ENCODE measurements at regions not wholly inside any gene's neighbourhood (a gene's known extent, or its start where the extent isn't known, plus 50 kb on each side); places are given as distances from the start of the nearest gene placed in this dataset.

- DNase-seq, result no peak
Observed at GRCh38 chr14:98935921-98936320, 336.1 kb downstream of the BCL11B start.

DNA sequence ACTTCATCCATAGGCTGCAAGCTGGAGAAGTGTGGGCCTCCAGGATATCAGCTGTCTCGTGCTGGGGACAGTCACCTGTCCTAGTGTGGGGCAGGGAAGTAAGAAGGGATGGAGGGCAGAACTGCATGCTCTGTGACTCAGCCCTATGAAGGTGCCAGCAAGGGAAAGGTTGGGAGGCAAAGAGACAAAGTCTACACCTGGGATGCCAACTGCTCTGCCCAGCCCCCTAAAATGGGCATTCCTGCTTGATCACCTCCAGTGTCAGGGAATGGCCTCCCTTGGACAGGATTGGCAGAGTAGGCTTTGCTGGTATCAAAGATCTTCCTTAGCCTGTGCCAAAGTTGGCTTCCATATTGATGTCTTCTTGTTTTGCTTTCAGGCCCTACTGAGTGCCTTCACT lies 335.0 kb downstream of the BCL11B start:
- no peak for DNase-seq

DNA sequence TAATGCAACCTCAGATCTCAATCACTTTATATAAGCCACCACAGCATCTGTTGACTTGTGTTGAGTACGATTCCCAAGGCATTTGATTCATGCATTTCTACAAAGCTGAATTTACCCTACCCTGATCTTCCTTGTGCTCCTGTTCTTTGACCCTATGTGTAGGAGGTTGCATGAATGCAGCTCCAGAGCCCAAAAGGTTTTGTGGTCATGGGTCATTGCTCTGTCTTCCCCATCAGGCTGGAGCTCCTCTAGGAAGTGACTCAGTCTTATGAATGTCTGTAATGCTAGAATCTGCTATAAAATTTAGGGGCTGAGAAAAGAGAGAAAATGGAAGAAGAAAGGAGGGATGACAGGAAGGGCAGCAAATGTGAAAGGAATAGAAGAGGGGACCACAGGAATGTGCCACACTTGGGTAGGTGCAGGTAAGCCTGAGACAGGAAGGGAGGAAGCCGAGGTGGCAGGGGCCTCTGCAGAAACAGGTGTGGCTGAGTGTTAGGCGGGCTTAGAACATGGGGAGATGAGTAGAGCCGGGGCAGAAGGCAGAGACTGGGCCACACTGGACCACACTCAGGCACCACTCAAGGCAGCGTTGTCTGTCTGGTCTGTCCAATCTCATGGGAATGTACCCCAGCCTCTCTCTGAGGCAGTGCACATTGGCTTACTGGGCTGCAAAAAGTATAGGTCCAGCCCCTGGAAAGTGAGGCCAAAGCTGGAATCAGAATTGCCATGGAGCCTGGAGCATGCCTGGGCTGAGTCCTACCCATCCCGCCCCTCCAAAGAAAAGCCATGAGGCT lies 334.1 kb downstream of the BCL11B start:
- DNase-seq, result no peak

- no peak for DNase-seq
Observed at GRCh38 chr14:98940693-98941437, 331.1 kb downstream of the BCL11B start.

GRCh38 chr14:98941481-98941880 lies 330.5 kb downstream of the BCL11B start:
- no peak for DNase-seq

DNA sequence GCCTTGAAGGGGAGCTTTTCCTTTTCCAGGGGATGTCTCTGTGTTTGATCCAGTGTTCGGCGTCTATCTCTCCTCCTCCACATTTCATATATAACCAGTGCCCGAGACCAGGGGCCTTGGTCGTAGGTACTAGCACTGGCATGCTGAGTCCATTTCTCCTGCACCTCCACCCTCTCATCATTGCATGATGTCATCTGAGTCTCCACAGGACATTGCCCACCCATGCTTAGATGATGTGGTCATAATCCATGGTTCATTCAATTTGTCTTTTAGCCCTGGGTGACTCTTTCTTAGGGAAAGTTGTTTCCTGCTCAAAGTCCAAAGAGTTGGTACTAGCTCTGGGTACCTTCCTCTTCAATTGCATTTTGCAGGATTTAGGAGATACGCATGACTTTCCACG lies 328.1 kb downstream of the BCL11B start:
- no peak for DNase-seq

DNA sequence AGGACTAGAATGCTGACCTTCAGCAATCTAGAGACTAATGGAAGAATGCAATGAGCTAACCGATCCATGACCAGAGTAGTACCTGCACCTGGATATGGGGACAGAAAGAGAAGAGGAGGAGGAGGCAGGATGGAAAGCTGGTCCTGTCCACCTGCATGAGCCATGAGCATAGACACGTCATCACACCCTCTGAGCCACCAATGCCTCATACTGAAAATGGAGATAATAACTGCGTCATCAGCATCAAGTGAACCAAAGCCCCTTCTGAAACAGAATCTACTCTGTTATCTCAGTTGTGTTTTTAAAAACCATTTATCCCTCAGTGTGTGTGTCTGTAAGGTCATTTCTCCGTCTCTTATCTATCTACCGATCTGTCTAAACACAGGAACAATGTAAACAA lies 327.0 kb downstream of the BCL11B start:
- DNase-seq, result no peak

DNA sequence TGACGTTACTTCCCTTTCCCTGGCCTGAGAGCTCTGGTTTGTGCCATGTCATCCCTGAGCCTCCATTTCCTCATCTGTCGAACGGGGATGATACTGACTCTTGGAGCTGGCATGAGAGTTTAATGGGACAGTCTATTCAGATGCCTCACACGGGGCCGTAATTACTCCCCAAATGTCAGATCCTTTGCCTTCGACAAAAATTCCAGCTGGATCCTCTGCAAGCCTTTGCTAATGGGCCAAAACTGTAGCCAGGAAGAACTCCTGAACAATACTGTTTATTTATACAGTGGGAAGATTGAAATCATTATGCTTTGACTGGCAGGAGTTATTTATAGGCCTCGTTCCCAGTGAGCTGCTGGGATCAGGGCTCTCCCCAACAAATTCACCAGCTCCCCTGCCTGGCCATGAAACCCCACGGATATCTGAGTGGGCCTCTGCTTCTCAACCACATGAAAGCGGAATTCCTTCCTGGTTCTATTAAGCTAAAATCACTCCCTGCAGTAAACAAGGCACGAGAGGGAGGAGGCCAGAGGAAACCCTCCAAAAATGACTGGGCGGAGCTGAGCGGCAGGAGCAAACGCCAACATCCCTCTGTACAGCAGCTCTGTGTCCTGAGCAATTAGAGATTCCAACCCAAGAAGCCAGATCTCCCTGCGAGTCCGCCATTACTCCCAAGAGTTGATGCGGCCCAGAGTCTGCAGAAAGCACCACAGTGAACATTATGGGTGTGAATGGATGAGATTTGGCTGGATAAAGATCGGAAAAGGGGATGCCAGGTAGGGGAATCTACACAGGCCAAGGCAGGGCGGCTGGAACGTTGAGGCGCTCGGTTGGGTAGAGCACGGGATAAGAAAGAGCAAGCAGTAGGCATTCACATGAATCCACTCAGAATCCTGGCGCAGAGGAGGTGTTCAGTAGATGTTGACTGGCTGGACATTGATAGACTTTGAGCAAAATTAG lies 326.1 kb downstream of the BCL11B start:
- DNase-seq, result peak in 1 of 14 donors; percentile 25

- peak in 1 of 14 donors; percentile 6 for DNase-seq
Observed at GRCh38 chr14:98946940-98947339, 325.1 kb downstream of the BCL11B start.

- DNase-seq, result no peak
Observed at GRCh38 chr14:98947911-98948595, 323.9 kb downstream of the BCL11B start.

- no peak for DNase-seq
Observed at GRCh38 chr14:98949051-98949450, 322.9 kb downstream of the BCL11B start.

DNA sequence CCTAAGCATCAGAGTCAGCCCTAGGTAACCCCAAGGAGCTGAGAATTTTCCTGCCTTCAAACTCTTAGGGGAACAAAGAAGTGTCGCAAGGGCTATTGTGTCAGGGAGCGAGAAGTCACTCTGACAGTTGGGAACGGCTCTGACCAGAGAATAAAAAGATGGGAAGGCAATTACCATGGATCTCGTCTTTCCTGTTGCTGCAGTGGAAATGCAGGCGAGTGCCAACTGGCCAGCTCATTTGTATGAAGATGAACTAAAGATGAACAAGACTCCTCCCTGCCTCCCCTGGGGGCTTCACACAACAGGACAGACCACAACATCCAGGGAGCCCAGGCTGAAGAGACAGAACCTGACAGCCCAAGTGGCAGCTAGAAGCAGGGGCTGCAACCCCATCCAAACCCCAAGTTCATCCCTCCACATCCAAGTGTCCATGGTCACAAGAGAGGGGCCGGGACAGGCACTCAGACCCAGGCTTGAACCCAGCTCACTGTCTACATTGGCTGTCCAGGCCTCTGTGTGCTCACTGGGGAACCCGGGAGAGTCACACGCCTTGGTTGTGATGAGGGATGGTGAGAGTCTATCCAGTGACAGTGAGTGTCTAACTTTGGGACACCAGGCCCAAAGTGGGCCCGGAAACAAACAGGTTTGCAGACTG lies 322.4 kb downstream of the BCL11B start:
- DNase-seq, result peak in 1 of 14 donors; percentile 33

DNA sequence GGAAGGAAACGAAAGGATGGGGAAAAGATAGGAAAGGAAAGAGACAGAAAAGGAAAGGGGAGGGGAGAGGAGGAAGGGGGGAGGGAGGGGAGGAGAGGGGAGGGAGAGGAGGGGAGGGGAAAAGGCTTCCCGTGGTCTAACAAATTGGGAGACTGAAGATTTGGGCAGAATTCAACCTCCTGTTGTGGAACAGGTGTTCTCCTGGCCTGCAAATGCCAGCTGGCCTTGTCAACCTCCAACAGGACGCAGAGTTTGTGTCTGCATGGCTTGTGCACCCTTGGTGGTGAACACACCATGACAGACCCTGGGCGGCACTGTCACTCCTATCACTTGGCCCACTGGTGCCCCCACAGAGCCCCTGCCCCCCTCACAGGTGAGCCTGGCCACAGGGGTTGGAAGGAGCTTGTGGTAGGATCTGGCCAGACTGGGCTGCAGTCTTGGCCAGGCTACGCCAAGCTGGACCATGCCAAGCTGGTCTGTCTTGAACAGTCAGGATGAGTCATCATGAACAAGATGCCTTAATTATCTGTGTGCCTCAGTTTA lies 321.6 kb downstream of the BCL11B start:
- DNase-seq, result peak in 2 of 14 donors; percentile 38 to 94

DNA sequence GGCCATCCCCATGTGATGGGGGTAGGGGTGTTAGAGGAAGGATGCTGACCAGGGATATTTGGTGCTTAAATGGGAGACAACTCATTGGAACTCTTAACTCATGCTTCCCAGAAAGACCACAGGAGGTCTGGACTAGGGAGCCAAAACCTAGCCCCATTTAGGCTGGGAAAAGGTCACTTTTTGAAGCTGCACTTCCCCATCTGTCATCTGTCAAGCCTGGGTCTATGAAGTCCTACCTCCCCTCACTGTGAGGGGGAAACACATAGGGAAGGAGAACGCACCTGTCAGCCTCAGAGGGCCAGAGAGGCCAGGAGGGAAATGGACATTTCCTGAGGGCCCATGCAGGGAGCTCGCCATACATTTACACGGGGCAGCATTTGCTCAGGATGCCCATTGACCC lies 321.0 kb downstream of the BCL11B start:
- DNase-seq, result peak in 1 of 14 donors; percentile 57

GRCh38 chr14:98951521-98952152 lies 320.4 kb downstream of the BCL11B start:
- DNase-seq, result no peak

GRCh38 chr14:98952593-98953350 lies 319.2 kb downstream of the BCL11B start:
- DNase-seq, result peak in 1 of 14 donors; percentile 14

DNA sequence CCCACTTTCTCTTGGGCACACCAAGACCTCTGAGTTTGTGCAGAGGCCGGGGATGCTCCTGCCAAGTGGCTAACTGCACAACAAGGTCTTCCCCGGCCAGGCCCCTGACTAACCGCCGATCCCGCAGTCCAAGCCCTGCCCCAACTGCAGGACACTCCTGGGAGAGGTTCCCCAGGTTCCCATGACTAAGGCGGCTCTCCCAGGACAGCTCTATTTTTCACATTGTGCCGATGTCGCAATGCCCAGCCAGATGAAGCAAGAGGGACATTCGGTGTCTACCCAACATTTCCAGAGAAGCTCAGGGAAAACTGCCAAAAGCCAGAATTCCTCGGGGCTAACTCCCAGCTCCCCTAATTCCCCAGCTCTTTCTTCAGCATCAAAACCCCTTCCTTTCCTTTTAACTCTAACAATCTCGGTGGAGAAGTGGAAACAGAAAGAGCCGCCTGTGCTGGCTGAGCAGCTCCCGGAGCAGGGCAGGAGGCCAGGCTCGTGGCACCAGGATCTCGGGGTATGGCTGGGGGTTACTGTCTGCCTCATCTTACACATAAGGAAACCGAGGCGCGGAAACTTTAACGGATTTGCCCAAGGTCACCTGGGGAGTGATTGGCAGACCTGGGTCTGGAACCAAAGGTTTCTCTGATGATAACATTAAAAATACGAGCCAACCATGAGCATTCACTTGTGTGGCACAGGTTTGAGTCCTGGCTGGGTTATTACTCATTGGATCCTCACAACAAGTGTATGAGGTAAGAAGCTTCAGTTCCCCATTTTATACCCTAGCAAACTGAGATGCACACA lies 318.2 kb downstream of the BCL11B start:
- DNase-seq, result peak in 2 of 14 donors; percentile 11 to 31

DNA sequence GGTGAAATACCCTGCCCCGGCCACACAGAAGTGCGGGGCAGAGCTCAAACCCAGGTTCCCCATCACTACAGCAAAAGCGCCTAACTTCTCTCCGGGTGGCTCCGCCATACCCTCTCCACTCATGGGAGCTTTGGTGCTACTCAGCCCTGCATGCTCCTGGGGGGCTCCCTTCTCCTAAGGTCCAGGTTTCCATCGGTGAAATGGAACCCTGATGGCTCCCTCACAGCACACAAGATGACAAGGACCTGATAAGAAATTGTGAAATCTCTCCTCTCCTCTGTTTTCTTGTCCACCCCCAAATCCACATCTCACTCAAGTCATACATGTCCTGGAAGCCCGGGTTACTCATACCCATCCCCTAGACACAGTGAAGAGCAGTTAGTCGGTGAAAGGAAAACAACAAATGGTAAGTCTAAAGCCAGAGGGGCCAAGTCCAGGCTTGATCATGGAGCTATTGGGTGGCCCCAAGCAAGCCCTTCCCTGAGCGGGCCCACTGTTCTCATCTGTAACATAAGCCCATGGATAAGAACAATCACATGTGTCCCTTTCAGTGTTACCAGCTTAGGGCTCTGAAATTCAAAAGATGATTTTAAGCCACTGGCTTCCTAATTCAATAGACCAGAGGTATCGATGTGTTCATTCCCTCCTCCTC lies 317.5 kb downstream of the BCL11B start:
- DNase-seq, result no peak
